VCaP (cell line): ENCODE measurements at regions not wholly inside any gene's neighbourhood (a gene's known extent, or its start where the extent isn't known, plus 50 kb on each side); places are given as distances from the start of the nearest gene placed in this dataset.
A peak's percentile ranks its signal among the peaks of the same experiment; 100 is the strongest.

Experiments
- H3K27ac ChIP-seq: fragments of 450-650 bp; 2 replicates; pipeline ENCODE4 v1.5.1; 2017
- CTCF ChIP-seq: fragments of 450-650 bp; conservative IDR thresholded peaks from 2 replicates; pipeline ENCODE4 v1.5.1; 2017; ENCODE audit warnings: mild to moderate bottlenecking, moderate library complexity

GRCh38 chr4:180150818-180151217 is 2092.4 kb upstream of the TENM3 start:
- peak; percentile 76 for TF ChIP-seq CTCF
- no peak overlapping the region for H3K27ac ChIP-seq

GRCh38 chr4:180152831-180153230 is 2090.4 kb upstream of the TENM3 start:
- TF ChIP-seq CTCF, result no peak
- no peak overlapping the region for H3K27ac ChIP-seq

GRCh38 chr4:180153587-180153986 is 2089.6 kb upstream of the TENM3 start:
- TF ChIP-seq CTCF, result no peak
- no peak overlapping the region for H3K27ac ChIP-seq

- no peak overlapping the region for H3K27ac ChIP-seq
- TF ChIP-seq CTCF, result no peak
Measured at GRCh38 chr4:180156684-180157083, 2086.5 kb upstream of the TENM3 start.

- no peak for TF ChIP-seq CTCF
Measured at GRCh38 chr4:180160195-180160983, 2082.8 kb upstream of the TENM3 start.

GRCh38 chr4:180164799-180165198 is 2078.4 kb upstream of the TENM3 start:
- no peak for TF ChIP-seq CTCF

More at GRCh38 chr4:180160195-180160983, 2082.8 kb upstream of the TENM3 start:
- H3K27ac ChIP-seq, result no peak overlapping the region

GRCh38 chr4:180169394-180169793 is 2073.8 kb upstream of the TENM3 start:
- H3K27ac ChIP-seq, result no peak overlapping the region
- TF ChIP-seq CTCF, result no peak

More at GRCh38 chr4:180164799-180165198, 2078.4 kb upstream of the TENM3 start:
- no peak overlapping the region for H3K27ac ChIP-seq
